Astrocyte (in vitro differentiated cells and primary cell): ENCODE measurements at regions not wholly inside any gene's neighbourhood (a gene's known extent, or its start where the extent isn't known, plus 50 kb on each side); places are given as distances from the start of the nearest gene placed in this dataset.

Experiments
- DNase-seq: peaks from one replicate; pipeline ENCODE4 v3.0.0-alpha.2; 2010; ENCODE audit warnings: low read depth
- FAIRE-seq: peaks from 2 replicates; lab custom pipeline; 2011; peaks lifted over from hg19 to GRCh38; lab: Jason Lieb, UNC
- H2AFZ ChIP-seq: 2 replicates; pipeline ENCODE4 v1.6.0; 2012; ENCODE audit warnings: low read depth, low read length, inconsistent platforms
- H3K27ac ChIP-seq: 2 replicates; pipeline ENCODE4 v1.5.1; 2011; ENCODE audit warnings: low read depth, low read length, inconsistent platforms
- H3K27me3 ChIP-seq: 2 replicates; pipeline ENCODE4 v1.6.0; 2011; ENCODE audit warnings: low read length, inconsistent platforms; ENCODE audit not compliant: insufficient read depth
- H3K36me3 ChIP-seq: 2 replicates; pipeline ENCODE4 v1.5.1; 2011; ENCODE audit warnings: low read length, inconsistent platforms; ENCODE audit not compliant: insufficient read depth
- H3K4me1 ChIP-seq: 2 replicates; pipeline ENCODE4 v1.5.1; 2011; ENCODE audit warnings: low read length, inconsistent platforms; ENCODE audit not compliant: insufficient read depth
- H3K4me2 ChIP-seq: 2 replicates; pipeline ENCODE4 v1.6.0; 2012; ENCODE audit warnings: low read length, inconsistent platforms
- H3K4me3 ChIP-seq: 2 replicates; pipeline ENCODE4 v1.5.1; 2011; ENCODE audit warnings: low read depth, mild to moderate bottlenecking, low read length, inconsistent platforms; ENCODE audit not compliant: insufficient read depth
- H3K79me2 ChIP-seq: 2 replicates; pipeline ENCODE4 v1.6.0; 2012; ENCODE audit warnings: mild to moderate bottlenecking, low read length, inconsistent platforms; ENCODE audit not compliant: insufficient read depth
- H3K9ac ChIP-seq: 2 replicates; pipeline ENCODE4 v1.6.0; 2012; ENCODE audit warnings: mild to moderate bottlenecking, low read length, inconsistent platforms
- H3K9me3 ChIP-seq: 2 replicates; pipeline ENCODE4 v1.5.1; 2012; ENCODE audit warnings: low read depth, mild to moderate bottlenecking, low read length, inconsistent platforms; ENCODE audit not compliant: insufficient read depth
- H4K20me1 ChIP-seq: 2 replicates; pipeline ENCODE4 v1.6.0; 2012; ENCODE audit warnings: low read length, inconsistent platforms; ENCODE audit not compliant: insufficient read depth
- H3K27ac Mint-ChIP-seq: one replicate; pipeline ENCODE4 v1.8.0; 2021; ENCODE audit warnings: mild to moderate bottlenecking, mixed read lengths; ENCODE audit not compliant: unreplicated experiment
- H3K27me3 Mint-ChIP-seq: one replicate; pipeline ENCODE4 v1.8.0; 2021; ENCODE audit warnings: low read depth, mixed read lengths; ENCODE audit not compliant: unreplicated experiment
- H3K36me3 Mint-ChIP-seq: one replicate; pipeline ENCODE4 v1.8.0; 2021; ENCODE audit warnings: low read depth, mixed read lengths; ENCODE audit not compliant: unreplicated experiment
- H3K4me1 Mint-ChIP-seq: one replicate; pipeline ENCODE4 v1.8.0; 2021; ENCODE audit warnings: low read depth, mixed read lengths; ENCODE audit not compliant: unreplicated experiment
- H3K4me3 Mint-ChIP-seq: one replicate; pipeline ENCODE4 v1.8.0; 2021; ENCODE audit warnings: mild to moderate bottlenecking, moderate library complexity, mixed read lengths; ENCODE audit not compliant: unreplicated experiment
- H3K9me3 Mint-ChIP-seq: one replicate; pipeline ENCODE4 v1.8.0; 2021; ENCODE audit warnings: mild to moderate bottlenecking, mixed read lengths; ENCODE audit not compliant: unreplicated experiment
- CTCF ChIP-seq: IDR thresholded peaks from 2 replicates; pipeline ENCODE4 v1.5.1; 2011; ENCODE audit warnings: low read depth, mild to moderate bottlenecking, inconsistent platforms, low read length, moderate library complexity; ENCODE audit not compliant: insufficient read depth
- EZH2 ChIP-seq: IDR thresholded peaks from 2 replicates; pipeline ENCODE4 v1.6.1; 2012; ENCODE audit warnings: mild to moderate bottlenecking, low read length, inconsistent platforms; ENCODE audit not compliant: insufficient read depth

- H4K20me1 ChIP-seq = no peaks in the 10 kb centered on the region
- peaks cover 14% of the 10 kb centered on the region for H3K9me3 Mint-ChIP-seq
- no peak overlapping the region for H3K4me2 ChIP-seq
- no peak overlapping the region for H3K4me3 ChIP-seq
- H3K9me3 ChIP-seq = peaks cover 4% of the 10 kb centered on the region
- FAIRE-seq (no peak), DNase-seq (no peak)
- H3K27ac ChIP-seq = no peak overlapping the region
- no peaks in the 10 kb centered on the region for H3K27me3 ChIP-seq
- no peak overlapping the region for H3K27ac Mint-ChIP-seq
- no peaks in the 10 kb centered on the region for H3K27me3 Mint-ChIP-seq
- no peaks in the 10 kb centered on the region for H3K4me1 Mint-ChIP-seq
- no peak overlapping the region for H3K9ac ChIP-seq
- TF ChIP-seq EZH2 (no peak), CTCF (no peak)
- H3K36me3 ChIP-seq = no peaks in the 10 kb centered on the region
- no peaks in the 10 kb centered on the region for H3K79me2 ChIP-seq
- no peaks in the 10 kb centered on the region for H3K36me3 Mint-ChIP-seq
- H2AFZ ChIP-seq = no peak overlapping the region
- H3K4me1 ChIP-seq = no peaks in the 10 kb centered on the region
- H3K4me3 Mint-ChIP-seq = no peak overlapping the region
These were observed 163.0 kb upstream of the DACH1 start for GRCh38 chr13:72029981-72030380.

DNA sequence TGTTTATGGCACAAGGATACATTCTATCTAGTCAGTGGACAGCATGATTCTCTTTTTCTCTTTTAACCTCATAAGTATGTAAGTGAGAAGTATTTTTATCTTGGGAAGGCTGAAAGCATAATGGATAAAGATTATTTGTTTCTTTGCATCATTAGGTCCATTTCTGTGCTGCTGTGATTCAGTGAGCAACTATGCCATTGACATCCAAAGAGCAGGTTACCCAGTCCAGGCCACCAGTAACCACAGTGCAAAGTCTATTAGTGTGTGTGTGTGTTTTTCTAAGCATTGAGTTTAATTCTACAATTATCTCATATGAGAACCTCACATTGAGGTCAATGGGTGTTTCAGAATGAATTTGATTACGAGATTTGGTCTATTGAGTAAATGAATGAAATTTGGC, 158.8 kb upstream of the DACH1 start:
- H3K9me3 Mint-ChIP-seq = peaks cover 15% of the 10 kb centered on the region
- Histone ChIP-seq H3K9me3 (peaks cover 6% of the 10 kb centered on the region), H3K36me3 (no peaks in the 10 kb centered on the region), H3K79me2 (no peaks in the 10 kb centered on the region), H3K27me3 (no peaks in the 10 kb centered on the region), H3K4me1 (no peaks in the 10 kb centered on the region), H3K9ac (no peak overlapping the region), H3K27ac (no peak overlapping the region), H4K20me1 (no peaks in the 10 kb centered on the region), H3K4me2 (no peak overlapping the region), H3K4me3 (no peak overlapping the region), H2AFZ (no peak overlapping the region)
- FAIRE-seq (no peak), DNase-seq (peak; percentile 60)
- no peak overlapping the region for H3K27ac Mint-ChIP-seq
- TF ChIP-seq CTCF (no peak), EZH2 (no peak)
- H3K4me1 Mint-ChIP-seq = no peaks in the 10 kb centered on the region
- H3K4me3 Mint-ChIP-seq = no peak overlapping the region
- H3K27me3 Mint-ChIP-seq = no peaks in the 10 kb centered on the region
- no peaks in the 10 kb centered on the region for H3K36me3 Mint-ChIP-seq

DNA sequence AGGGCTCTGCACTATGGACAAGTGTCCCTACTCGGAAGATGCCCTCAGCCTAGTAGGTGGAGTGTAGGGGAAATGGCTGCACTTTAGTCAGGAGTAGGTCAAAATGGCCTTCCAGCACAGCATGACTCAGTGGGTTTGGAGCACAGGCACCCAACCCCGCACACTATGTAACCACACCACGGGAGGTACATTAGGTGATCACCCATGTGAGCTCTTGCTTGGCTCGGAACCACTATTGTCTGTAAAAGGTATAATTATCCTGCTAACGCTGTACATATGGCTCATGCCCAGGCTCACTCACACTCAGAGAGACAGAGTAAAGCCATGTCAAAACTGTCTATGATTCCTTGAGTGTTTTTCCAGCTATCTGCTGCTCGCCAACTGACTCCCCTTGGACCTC, 156.9 kb upstream of the DACH1 start:
- no peaks in the 10 kb centered on the region for H3K27me3 Mint-ChIP-seq
- no peak for TF ChIP-seq EZH2
- no peak for TF ChIP-seq CTCF
- no peaks in the 10 kb centered on the region for H3K36me3 Mint-ChIP-seq
- Histone ChIP-seq H3K79me2 (no peaks in the 10 kb centered on the region), H3K4me1 (no peaks in the 10 kb centered on the region), H2AFZ (no peak overlapping the region), H3K9ac (no peak overlapping the region), H3K4me2 (no peak overlapping the region), H3K27me3 (no peaks in the 10 kb centered on the region), H3K4me3 (no peak overlapping the region), H3K27ac (no peak overlapping the region), H3K9me3 (peaks cover 3% of the 10 kb centered on the region), H4K20me1 (no peaks in the 10 kb centered on the region), H3K36me3 (no peaks in the 10 kb centered on the region)
- H3K9me3 Mint-ChIP-seq = peaks cover 8% of the 10 kb centered on the region
- no peak overlapping the region for H3K27ac Mint-ChIP-seq
- H3K4me3 Mint-ChIP-seq = no peak overlapping the region
- H3K4me1 Mint-ChIP-seq = no peaks in the 10 kb centered on the region
- FAIRE-seq (no peak), DNase-seq (no peak)
